Iris pigment epithelial cell (primary cell): ENCODE measurements at regions not wholly inside any gene's neighbourhood (a gene's known extent, or its start where the extent isn't known, plus 50 kb on each side); places are given as distances from the start of the nearest gene placed in this dataset.
"Not testable (repeated sequence)": the region's sequence is repeated elsewhere in the genome, so short reads cannot be mapped to it uniquely, and the experiment has no call there.

Experiments used
- DNase-seq: peaks from one replicate; pipeline ENCODE4 v3.0.0-alpha.2; 2011; ENCODE audit warnings: low read depth

DNA sequence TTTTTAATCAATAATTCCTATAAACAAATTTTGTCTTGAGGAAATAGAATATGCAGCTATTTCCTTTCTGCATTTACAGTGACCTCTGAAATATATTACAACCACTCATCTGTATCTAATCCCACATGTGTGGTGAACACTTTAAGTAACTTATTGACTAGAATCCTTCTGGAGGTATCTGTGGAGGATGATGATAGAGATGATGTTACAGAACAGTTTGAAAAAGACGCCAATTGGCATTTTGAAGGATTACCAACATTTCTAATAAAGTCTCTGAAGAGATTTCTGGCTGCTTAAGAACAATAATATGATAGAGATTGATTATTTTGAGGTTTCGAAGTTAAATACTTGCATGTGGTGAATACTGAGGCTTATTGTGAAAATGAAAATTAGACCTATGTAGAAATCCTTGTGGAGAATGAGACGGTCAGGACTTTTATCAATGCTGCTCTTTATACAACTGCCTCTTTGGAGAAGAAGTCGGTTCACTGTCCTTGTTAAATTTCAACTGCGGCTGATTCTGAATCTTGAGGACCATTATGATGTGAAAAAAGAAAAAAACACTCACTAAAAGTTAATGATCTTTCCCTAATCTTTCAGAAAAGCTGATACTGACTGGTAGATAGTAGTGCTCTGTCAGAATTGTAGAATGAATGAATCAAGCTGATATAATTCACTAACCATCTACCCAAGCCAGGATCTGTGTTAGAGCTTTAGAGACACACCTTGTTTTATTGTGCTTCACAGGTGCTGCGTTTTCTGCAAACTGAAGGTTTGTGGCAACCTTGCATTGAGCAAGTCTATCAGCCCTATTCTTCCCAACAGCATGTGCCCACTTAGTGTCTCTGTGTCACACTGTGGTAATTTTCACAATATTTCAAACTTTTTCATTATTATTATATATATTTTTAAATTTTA, 204.7 kb downstream of the SPRY1 start:
- DNase-seq = no peak

DNA sequence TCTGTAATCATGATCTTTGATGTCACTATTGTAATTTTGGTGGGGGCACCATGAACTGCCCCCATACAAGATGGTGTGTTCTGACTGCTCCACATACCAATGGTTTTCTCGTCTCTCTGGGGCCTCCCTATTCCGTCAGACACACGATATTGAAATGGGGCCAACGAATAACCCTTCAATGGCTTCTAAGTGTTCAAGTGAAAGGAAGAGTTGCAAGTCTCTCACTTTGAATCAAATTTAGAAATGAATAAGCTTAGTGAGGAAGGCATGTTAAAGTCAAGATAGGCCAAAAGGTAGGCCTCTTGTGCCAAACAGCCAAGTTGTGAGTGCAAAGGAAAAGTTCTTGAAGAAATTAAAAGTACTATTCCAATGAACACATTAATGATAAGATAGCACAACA, 205.4 kb downstream of the SPRY1 start:
- DNase-seq = no peak

DNA sequence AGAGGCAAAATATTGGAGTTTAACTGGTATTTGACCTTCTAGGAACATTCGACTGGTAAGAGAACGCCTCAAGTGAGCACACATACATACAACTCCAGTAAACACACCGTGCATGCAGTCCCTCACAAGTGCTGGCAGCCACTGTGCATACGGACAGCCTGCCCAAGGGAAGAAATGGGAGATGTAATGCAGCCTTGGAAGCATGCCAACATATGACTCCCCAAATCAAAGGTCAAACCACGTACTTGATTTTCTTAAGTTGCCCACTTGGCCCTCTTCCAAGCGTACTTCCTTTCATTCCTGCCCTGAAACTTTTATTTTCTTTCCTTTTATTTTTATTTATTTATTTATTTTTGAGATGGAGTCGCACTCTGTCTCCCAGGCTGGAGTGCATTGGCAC, 206.6 kb downstream of the SPRY1 start:
- peak; percentile 62 for DNase-seq

DNA sequence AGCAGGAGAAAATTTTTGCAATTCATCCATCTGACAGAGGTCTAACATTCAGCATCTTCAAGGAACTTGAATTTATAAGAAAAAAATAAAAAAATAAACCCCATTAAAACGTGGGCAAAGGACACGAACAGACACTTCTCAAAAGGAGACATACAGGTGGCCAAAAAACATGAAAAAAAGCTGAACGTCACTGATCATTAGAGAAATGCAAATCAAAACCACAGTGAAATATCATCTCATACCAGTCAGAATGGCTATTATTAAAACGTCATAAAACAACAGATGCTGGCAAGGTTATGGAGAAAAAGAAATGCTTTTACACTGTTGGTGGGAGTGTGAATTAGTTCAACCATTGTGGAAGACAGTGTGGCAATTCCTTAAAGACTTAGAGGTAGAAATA, 209.2 kb downstream of the SPRY1 start:
- not testable (repeated sequence) for DNase-seq

DNA sequence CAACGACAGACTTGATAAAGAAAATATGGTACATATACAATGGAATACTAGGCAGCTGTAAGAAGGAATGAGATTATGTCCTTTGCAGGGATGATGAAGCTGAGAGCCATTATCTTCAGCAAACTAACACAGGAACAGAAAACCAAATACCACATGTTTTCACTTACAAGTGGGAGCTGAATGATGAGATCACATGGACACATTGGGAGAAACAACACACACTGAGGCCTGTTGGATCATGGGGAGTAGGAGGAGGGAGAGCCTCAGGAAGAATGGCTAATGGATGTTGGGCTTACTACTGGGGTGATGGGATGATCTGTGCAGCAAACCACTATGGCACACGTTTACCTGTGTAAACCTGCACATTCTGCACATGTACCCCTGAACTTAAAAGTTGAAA, 209.7 kb downstream of the SPRY1 start:
- DNase-seq = no peak

DNA sequence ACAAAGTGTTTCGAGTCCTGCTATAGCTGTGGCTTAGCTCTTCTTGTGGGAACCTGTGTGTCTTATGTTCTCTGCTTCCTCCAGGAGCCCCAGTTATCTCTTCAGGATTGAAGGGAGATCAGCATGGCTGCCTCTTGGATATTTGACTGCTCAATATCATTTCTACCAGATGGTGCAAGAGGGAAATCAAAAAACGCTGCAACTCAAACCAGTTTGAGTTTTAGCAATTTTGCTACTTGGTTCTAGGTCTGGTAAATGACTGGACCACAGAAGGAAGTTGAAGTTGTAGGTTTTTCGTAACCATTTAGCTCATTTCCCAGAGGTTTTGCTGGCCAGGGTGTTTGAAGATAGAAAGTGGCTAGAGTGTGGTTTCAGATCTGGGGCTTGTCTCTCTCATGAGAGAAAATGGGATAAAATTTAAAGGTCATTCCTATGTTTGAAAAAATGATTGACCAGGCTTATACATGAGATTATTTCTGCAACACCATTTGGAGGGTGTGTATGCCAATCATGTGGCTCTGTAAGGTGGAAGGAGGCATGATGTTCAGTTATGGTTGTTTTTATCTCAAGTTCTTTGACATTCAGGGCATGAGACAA, 210.4 kb downstream of the SPRY1 start:
- no peak for DNase-seq

DNA sequence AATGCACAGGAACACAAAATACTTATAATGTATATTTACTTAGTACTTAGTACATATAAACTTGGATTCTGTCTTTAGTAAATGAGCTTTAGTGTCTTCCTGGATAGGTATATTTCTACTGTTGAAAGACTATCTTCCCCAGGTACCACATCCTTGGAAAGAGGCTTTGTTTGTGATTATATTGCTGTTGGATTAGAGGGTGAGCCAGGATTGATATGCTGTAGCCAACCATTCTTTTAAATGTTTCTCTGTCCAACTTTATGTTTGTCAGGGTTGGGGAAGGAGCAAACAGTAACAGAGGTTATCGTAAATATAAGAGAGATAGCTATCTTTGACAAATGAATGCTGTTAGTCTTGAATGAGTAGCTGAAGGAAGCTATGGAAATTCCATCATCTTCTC, 213.2 kb downstream of the SPRY1 start:
- no peak for DNase-seq

DNA sequence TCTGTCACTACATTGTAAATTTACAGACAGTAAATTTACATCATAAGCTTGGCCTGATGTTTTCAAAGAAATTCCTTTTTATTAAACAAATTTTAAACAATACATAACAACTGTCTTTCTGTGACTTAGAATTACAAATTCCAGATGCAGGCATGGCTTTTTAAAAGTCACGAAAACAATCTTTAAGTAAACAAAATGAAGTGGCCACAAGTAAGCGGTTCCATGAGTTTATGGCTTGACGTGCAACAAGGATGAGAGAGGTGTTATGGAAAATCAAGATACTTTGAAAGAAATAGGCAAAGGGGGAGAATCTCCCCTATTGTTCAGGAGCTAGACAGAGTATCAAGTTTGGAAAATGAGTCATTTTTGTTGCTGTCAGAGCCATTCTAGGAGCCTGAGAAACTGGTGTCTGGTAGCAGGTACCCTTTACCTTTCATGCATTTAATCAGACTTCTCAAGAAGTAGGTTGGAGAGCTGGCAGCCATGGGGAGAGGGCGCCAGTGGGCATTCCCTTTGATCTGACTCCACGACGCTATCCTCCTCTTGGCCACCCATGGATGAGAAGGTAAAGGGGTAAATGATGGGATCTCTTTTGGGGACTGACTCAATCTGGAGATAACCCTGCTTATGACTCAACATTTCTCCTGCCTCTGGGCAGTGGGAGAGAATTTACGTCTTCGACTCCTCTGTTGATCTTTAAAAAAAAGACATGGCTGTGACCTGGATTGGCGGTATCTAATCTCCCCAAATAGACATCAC, 217.2 kb downstream of the SPRY1 start:
- DNase-seq = no peak

DNA sequence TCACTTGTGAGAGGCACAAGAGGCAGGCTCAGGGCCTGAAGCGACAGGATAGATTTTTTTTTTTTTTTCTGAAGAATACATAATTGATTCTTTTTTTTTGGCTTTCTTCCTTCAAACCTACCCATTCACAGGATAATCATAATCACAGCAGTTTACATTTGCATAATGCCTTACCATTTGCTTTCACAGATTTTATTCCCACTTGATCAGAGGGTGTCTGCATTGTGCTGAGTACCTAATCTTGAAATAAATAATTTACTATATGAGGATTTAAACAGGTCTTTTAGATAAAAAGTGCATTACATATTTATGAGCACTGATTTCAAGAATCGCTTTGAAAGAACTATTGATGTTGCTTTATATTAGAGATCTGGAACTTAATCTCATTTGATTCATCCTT, 219.3 kb downstream of the SPRY1 start:
- no peak for DNase-seq

DNA sequence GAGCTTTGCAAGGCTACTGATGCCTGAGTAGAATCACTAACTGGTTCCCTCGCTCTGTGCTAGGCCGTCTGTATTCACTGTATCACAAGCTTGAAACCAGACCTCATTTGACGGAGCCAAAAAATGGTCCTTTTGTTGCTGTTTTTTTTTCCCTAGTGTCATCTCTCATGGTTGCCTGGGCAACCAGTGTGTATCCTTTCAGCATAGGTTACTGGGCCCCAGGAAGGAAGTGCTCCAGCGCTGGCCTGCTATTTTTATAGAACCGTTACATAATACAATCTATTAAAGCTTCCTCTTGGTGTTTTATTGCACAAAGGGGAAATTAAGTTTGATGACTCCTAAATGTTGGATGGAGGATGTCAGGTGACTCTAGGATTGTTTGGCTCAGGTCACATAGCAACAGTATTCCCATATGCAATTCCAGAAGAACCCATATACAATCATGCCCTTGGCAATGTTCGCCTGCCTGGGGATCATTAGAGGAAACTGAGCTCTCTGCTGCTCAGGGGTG, 220.4 kb downstream of the SPRY1 start:
- peak; percentile 63 for DNase-seq

DNA sequence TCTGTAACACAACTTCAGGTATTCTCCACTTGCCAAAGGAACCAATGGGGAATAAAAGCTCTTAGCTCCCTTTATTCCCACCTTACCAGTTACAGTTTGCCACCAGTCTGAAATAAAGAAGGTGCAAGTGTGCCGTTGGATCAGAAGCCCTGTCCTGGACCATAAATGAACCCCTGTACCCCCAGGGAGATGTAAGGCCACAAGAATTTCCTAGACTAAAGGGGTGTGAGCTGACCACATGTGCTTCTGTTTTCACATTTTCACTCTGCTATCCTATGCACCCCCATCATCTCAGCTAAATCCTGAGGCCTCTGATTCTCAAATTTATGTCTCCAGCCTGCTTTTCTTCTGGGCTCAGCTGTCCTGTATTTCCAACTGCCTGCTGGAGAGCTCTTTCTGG, 221.2 kb downstream of the SPRY1 start:
- DNase-seq = no peak

DNA sequence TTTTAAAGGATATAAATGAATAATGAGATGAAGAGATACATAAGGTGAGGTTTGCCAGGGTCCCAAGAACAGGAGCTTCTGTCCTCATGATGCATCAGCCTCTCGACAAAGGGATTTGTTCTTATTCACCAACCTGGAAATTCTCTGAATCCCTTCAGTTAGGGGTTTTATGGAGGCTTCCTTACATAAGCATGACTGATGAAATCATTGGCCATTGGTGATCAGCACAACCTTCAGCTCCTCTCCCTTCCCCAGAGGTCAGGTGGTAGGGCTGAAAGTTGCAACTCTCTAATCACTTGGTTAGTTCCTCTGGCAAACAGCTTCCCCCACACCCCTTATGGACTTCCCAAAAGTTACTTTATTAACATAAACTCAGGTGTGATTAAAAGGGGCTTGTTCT, 222.0 kb downstream of the SPRY1 start:
- DNase-seq = no peak

DNA sequence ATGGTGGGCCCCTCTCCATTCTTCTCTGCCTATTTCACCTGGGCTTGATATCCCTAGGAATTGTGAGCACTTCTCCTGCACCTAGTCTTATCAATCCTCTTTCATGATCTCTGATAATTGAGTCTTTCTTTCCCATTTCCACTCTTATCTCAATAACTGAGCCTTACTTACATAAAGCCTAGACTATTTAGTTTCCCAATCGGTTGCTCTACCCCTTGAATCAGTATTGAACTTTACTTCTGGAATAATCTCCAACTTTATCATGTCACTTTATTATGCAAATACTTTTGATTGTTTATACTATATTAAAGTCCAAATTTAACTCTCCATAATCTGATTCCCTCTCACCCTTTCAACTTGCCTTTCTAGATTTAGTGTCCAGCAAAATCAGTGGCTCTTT, 222.7 kb downstream of the SPRY1 start:
- no peak for DNase-seq

DNA sequence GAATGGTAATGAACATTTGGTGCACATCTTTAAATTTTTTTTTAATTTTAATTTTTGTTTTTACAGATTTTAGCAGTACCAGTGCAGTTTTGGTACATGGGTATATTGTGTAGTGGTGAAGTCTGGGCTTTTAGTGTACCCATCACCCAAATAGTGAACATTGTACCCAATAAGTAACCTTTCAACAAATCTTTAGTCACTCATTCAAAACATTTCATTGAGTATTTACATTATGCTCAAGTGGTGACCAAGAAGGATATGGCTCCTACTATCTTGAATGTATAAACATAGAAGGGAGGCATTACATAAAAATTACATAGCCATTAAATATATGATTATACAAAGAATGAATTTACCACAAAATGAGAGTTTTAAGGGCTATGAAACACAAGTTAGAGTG, 223.3 kb downstream of the SPRY1 start:
- DNase-seq = no peak

DNA sequence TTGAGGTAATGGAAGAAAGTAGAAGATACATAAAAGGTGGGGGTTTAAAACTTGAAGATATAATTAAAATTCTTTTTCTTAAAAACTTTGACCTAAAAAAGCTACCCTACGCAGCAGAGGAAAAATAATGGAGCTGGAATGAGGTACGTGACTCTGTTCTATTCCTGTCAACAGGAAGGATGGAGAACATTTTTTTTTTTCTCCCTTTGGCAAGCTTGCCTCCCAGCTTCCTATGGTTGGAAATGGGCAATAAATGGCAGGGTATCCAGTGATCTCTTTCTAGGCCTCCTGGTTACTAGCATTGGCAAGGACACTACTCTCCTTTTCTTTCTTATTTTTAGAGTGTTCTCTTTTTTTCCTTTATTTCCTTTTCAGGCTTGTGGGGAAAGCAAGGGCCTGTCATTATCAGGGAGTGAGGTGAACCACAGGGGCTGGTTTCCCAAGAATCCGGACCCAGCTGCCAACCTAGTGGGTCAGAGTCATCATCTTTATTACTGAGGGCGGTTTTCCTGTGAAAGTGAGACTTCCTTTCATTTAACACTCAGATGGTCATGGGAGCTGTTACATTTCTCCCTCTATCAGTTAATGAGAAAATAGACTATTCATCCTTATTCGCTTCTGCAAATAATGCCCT, 224.6 kb downstream of the SPRY1 start:
- peak; percentile 22 for DNase-seq

DNA sequence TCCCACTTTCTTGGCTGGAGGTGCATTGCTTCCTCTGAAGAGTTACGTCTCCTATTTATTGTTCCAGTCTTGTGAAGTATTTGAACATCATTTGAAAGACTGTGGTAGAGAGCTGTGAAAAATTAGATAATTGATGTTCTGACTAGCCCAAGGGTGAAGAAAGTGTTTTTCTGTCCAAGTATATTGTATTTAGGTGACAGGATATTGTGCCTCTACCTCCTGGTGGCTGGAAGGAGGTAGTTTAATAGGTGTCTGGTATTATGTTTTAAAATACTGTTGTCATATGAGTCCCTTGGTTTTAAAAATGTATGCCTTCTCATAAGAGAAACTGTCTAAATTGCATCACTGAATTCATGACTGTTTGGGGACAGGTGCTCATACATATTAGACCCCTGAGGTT, 226.0 kb downstream of the SPRY1 start:
- no peak for DNase-seq

DNA sequence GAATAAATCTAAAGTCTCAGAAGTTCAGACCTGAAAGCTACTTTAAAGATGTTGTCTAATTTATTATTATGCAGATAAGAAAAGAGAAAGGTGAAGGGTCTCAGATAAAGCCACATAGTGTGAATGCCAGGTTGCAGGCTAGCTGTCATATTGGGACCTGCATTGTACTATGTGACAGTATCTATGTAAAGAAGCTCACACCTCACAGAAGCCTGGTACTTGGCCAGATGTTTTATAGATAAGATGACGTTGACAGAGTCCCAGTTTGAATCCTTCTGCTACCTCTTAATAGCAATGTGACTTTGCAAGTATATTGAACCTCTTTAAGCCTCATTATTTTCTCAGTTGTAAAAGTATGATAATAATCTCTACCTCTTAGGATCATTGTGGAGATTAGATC, 227.0 kb downstream of the SPRY1 start:
- DNase-seq = no peak

DNA sequence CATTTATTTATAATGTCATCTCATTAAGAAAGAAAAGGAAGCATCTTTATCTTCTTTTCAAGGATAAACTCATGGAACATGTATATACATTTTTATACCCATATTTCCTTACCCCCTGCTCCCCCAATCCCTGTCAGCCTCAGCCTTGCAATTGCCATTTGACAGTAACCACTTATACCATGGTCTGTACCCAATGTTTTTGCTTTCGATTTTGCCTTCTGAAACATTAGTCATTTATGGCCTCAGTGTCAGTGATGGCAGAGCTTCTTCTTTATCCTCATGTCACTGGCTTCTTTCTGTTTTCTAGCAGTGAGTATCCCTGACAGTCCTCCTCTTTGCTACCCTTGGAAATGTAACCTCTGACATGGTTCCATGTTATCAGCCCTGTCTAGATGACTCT, 228.4 kb downstream of the SPRY1 start:
- no peak for DNase-seq

DNA sequence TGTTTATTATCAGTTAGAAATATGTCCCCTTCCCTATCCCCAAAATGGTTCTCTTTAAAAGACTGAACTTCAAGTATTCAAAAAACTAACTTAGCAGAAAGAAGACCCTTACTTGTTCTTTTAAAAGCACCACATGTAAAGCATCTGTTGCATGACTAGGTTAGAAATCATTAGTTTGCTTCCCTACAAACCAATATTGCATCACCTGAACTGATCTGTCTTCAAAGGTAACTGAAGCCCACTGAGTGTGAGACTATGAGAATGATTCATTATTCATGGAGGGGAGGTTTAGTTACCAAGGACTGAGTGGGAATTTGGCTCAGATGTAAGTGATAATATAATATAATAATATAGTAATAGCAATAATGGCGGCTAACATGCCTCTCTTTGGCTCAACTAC, 231.7 kb downstream of the SPRY1 start:
- DNase-seq = no peak

DNA sequence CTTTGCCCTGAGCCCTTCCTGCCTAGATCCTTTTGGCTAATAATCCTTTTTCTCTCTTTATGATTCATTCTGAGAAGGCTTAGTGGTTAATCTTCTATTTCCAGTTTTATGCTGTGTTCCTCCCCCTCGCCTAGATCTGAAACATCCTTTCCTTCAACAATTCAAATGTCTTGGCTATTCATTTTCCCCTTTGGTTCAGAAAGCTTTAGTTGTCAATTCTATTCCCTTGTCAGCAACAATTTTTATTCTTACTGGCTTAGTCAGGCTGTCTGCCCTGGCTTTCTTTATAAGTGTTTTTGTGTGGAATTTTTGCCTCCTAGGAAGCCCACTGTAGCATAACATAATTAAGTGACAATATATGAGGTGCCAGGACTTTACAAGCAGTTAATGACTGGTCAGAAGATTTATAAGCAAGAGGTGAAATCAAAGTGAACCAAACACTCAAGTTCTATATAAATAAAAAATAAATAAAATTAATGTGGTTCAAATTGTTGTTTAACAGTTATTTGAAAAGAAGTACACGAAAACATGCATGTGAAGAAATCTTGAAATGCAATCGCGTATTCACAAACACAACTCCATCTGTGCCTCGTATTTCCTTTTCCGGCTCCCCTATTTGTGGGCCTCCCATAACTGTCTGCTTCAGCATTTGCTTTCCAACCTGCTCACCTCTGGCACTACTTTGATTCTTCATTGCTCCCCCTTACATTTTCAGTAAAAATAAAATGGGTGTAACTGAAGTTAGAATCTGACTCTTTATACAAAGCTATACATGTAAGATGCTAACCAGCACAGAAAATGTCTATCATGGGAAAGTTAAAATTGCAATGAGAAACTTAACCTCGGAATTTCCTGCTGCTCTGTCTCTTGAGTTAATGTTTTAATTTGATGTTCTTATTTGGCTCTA, 235.4 kb downstream of the SPRY1 start:
- DNase-seq = peak; percentile 62

DNA sequence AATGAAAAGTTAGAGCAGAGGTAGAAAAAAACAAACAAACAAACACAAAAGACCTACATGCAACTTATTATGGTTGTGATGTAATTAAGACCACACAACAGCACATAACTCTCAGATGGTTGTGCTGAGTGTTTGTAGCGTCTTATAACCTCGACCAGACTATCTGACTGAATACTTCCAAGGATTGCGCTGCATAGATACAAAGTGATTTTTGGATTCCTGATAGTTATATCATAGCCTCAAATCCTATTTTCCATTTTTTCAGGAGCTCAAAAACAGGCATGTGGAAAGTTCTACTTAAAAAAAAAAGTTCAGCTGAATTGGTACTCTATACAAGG, 236.1 kb downstream of the SPRY1 start:
- no peak for DNase-seq
